H9 (cell line): ENCODE measurements at regions not wholly inside any gene's neighbourhood (a gene's known extent, or its start where the extent isn't known, plus 50 kb on each side); places are given as distances from the start of the nearest gene placed in this dataset.

Experiments used
- DNase-seq: peaks from one replicate; pipeline ENCODE4 v3.0.0-alpha.2; 2017
- H2AFZ ChIP-seq: one replicate; pipeline ENCODE4 v1.6.1; 2013; ENCODE audit warnings: mild to moderate bottlenecking, low read length, control low read depth, moderate library complexity
- H2AK5ac ChIP-seq: 2 replicates; pipeline ENCODE4 v1.6.1; 2013; ENCODE audit warnings: low read length, control low read depth, mixed read lengths; ENCODE audit not compliant: insufficient read length
- H2BK120ac ChIP-seq: one replicate; pipeline ENCODE4 v1.6.1; 2013; ENCODE audit warnings: low read depth, mild to moderate bottlenecking, low read length, control low read depth, inconsistent platforms; ENCODE audit not compliant: poor library complexity, severe bottlenecking
- H2BK12ac ChIP-seq: 2 replicates; pipeline ENCODE4 v1.6.1; 2013; ENCODE audit warnings: low read length, control low read depth, mixed read lengths, low read depth; ENCODE audit not compliant: insufficient read length
- H2BK15ac ChIP-seq: 2 replicates; pipeline ENCODE4 v1.6.1; 2013; ENCODE audit warnings: low read depth, low read length, control low read depth
- H2BK20ac ChIP-seq: one replicate; pipeline ENCODE4 v1.6.1; 2013; ENCODE audit warnings: low read depth, mild to moderate bottlenecking, low read length, control low read depth, inconsistent platforms; ENCODE audit not compliant: poor library complexity, severe bottlenecking
- H2BK5ac ChIP-seq: 2 replicates; pipeline ENCODE4 v1.6.1; 2013; ENCODE audit warnings: low read length, control low read depth, mixed read lengths; ENCODE audit not compliant: insufficient read length
- H3K14ac ChIP-seq: 2 replicates; pipeline ENCODE4 v1.6.1; 2013; ENCODE audit warnings: low read length, control low read depth; ENCODE audit not compliant: insufficient read depth
- H3K18ac ChIP-seq: 2 replicates; pipeline ENCODE4 v1.6.1; 2013; ENCODE audit warnings: low read depth, mild to moderate bottlenecking, mixed read lengths, low read length, control low read depth; ENCODE audit not compliant: insufficient read length
- H3K23ac ChIP-seq: 2 replicates; pipeline ENCODE4 v1.6.1; 2013; ENCODE audit warnings: low read length, control low read depth, mixed read lengths, low read depth; ENCODE audit not compliant: insufficient read length
- H3K23me2 ChIP-seq: 2 replicates; pipeline ENCODE4 v1.6.1; 2013; ENCODE audit warnings: low read depth, mild to moderate bottlenecking, mixed read lengths, low read length, control low read depth; ENCODE audit not compliant: insufficient read length, poor library complexity, severe bottlenecking
- H3K27ac ChIP-seq: 2 replicates; pipeline ENCODE4 v1.5.1; 2013; ENCODE audit warnings: low read length, control low read depth, mixed read lengths, low read depth; ENCODE audit not compliant: insufficient read length
- H3K27me3 ChIP-seq: 2 replicates; pipeline ENCODE4 v1.6.1; 2013; ENCODE audit warnings: low read length, control low read depth, inconsistent platforms; ENCODE audit not compliant: insufficient read depth
- H3K4ac ChIP-seq: 2 replicates; pipeline ENCODE4 v1.6.1; 2013; ENCODE audit warnings: low read depth, mild to moderate bottlenecking, control low read depth, inconsistent platforms, low read length, moderate library complexity
- H3K4me1 ChIP-seq: 2 replicates; pipeline ENCODE4 v1.6.1; 2013; ENCODE audit warnings: low read length, control low read depth, inconsistent platforms; ENCODE audit not compliant: insufficient read depth
- H3K4me2 ChIP-seq: 2 replicates; pipeline ENCODE4 v1.6.1; 2013; ENCODE audit warnings: low read length, control low read depth, mixed read lengths; ENCODE audit not compliant: insufficient read length, insufficient read depth
- H3K56ac ChIP-seq: 2 replicates; pipeline ENCODE4 v1.6.1; 2013; ENCODE audit warnings: low read depth, mild to moderate bottlenecking, mixed read lengths, low read length, control low read depth; ENCODE audit not compliant: insufficient read length
- H3K79me1 ChIP-seq: 2 replicates; pipeline ENCODE4 v1.6.1; 2013; ENCODE audit warnings: low read depth, mild to moderate bottlenecking, moderate library complexity, low read length, control low read depth, inconsistent platforms; ENCODE audit not compliant: insufficient read depth, poor library complexity, severe bottlenecking
- H3K79me2 ChIP-seq: 2 replicates; pipeline ENCODE4 v1.6.1; 2013; ENCODE audit warnings: low read length, control low read depth, inconsistent platforms; ENCODE audit not compliant: insufficient read depth
- H3K9ac ChIP-seq: 2 replicates; pipeline ENCODE4 v1.6.1; 2013; ENCODE audit warnings: low read length, control low read depth, mixed read lengths; ENCODE audit not compliant: insufficient read length; ENCODE audit errors: extremely low read depth
- H3K9me3 ChIP-seq: one replicate; pipeline ENCODE4 v1.6.1; 2013; ENCODE audit warnings: low read depth, low read length, inconsistent platforms; ENCODE audit not compliant: control insufficient read depth
- H3T11ph ChIP-seq: one replicate; pipeline ENCODE4 v1.6.1; 2013; ENCODE audit warnings: mild to moderate bottlenecking, low read length, control low read depth, inconsistent platforms
- H4K20me1 ChIP-seq: one replicate; pipeline ENCODE4 v1.6.1; 2013; ENCODE audit not compliant: control insufficient read depth, insufficient read length, insufficient read depth
- H4K5ac ChIP-seq: 2 replicates; pipeline ENCODE4 v1.6.1; 2013; ENCODE audit warnings: low read depth, mild to moderate bottlenecking, mixed read lengths, low read length, control low read depth; ENCODE audit not compliant: insufficient read length
- H4K8ac ChIP-seq: replicated peaks from 2 replicates; pipeline ENCODE4 v1.6.1; 2013; ENCODE audit warnings: low read length, control low read depth, mixed read lengths, low read depth; ENCODE audit not compliant: insufficient read length
- H4K91ac ChIP-seq: 2 replicates; pipeline ENCODE4 v1.6.1; 2013; ENCODE audit warnings: low read depth, mild to moderate bottlenecking, moderate library complexity, mixed read lengths, low read length, control low read depth; ENCODE audit not compliant: insufficient read length
- H3K27ac Mint-ChIP-seq, 3 experiments: 2 replicates in 2 of 3; 3 replicates in 1 of 3; pipeline ENCODE4 v1.8.0; 2020 to 2021; ENCODE audit warnings: mixed read lengths in 3 of 3, mild to moderate bottlenecking in 1 of 3, moderate library complexity in 1 of 3
- H3K27me3 Mint-ChIP-seq: 2 replicates; pipeline ENCODE4 v1.8.0; 2021; ENCODE audit warnings: low read depth, mild to moderate bottlenecking, moderate library complexity, mixed read lengths
- H3K36me3 Mint-ChIP-seq, 3 experiments: 2 replicates in 2 of 3; 3 replicates in 1 of 3; pipeline ENCODE4 v1.8.0; 2020 to 2021; ENCODE audit warnings: low read depth in 3 of 3, mixed read lengths in 3 of 3; ENCODE audit not compliant: insufficient read depth in 1 of 3
- H3K4me1 Mint-ChIP-seq, 2 experiments: 2 replicates each; pipeline ENCODE4 v1.8.0; 2020; ENCODE audit warnings: mixed read lengths in 2 of 2
- H3K4me3 Mint-ChIP-seq, 2 experiments: 2 replicates in 1 of 2; 3 replicates in 1 of 2; pipeline ENCODE4 v1.8.0; 2020 to 2021; ENCODE audit warnings: mild to moderate bottlenecking in 2 of 2, mixed read lengths in 2 of 2, moderate library complexity in 1 of 2
- H3K9me3 Mint-ChIP-seq, 2 experiments: 2 replicates in 1 of 2; 3 replicates in 1 of 2; pipeline ENCODE4 v1.8.0; 2020; ENCODE audit warnings: mild to moderate bottlenecking in 2 of 2, mixed read lengths in 2 of 2, moderate library complexity in 1 of 2
- CTCF ChIP-seq: fragments of 200-600 bp; sonication (generic); conservative IDR thresholded peaks from 3 replicates; pipeline ENCODE4 v1.8.0; 2021; ENCODE audit warnings: antibody characterized with exemption, mild to moderate bottlenecking
- WGBS: extraction: QIAGEN DNeasy Blood & Tissue Kit; methylation state at CpG from one replicate; pipeline ENCODE4 v1.1.7; 2013; ENCODE audit warnings: missing lambda C conversion rate, low lambda C conversion rate, mixed read lengths; ENCODE audit not compliant: insufficient read length; ENCODE audit errors: extremely low coverage; 5-methylcytosine and 5-hydroxymethylcytosine counted together

GRCh38 chr3:143914257-143914656 is 57.4 kb upstream of the DIPK2A start:
- DNase-seq = no peak
- H3K36me3 Mint-ChIP-seq = no peaks in the 10 kb centered on the region

More at GRCh38 chr3:143914257-143914656, 57.4 kb upstream of the DIPK2A start:
- WGBS = no CpG with 5 or more reads among the region's 2 CpGs
- Histone ChIP-seq H3K27ac (no peak overlapping the region), H3K79me2 (no peaks in the 10 kb centered on the region), H4K8ac (no peak overlapping the region), H3K4me2 (no peak overlapping the region), H2BK15ac (no peak overlapping the region), H4K91ac (no peak overlapping the region), H2BK5ac (no peak overlapping the region), H4K20me1 (no peaks in the 10 kb centered on the region), H2BK20ac (no peak overlapping the region), H2BK120ac (no peak overlapping the region), H3K27me3 (no peaks in the 10 kb centered on the region), H3K14ac (no peak overlapping the region), H3K4me1 (no peaks in the 10 kb centered on the region), H2BK12ac (no peak overlapping the region), H2AFZ (no peak overlapping the region), H4K5ac (no peak overlapping the region), H3K79me1 (no peaks in the 10 kb centered on the region), H3K18ac (no peak overlapping the region), H3K23me2 (no peaks in the 10 kb centered on the region), H2AK5ac (no peak overlapping the region), H3K56ac (no peak overlapping the region), H3K9ac (no peak overlapping the region), H3K4ac (no peak overlapping the region), H3K23ac (no peak overlapping the region), H3T11ph (no peak overlapping the region), H3K9me3 (no peaks in the 10 kb centered on the region)
- Mint-ChIP-seq H3K4me1 (peaks cover 7 to 10% of the 10 kb centered on the region in 2 experiments), H3K27ac (no peak overlapping the region), H3K27me3 (no peaks in the 10 kb centered on the region), H3K4me3 (no peak overlapping the region), H3K9me3 (no peaks in the 10 kb centered on the region)
- no peak for TF ChIP-seq CTCF
